K562 (cell line): ENCODE measurements at regions not wholly inside any gene's neighbourhood (a gene's known extent, or its start where the extent isn't known, plus 50 kb on each side); places are given as distances from the start of the nearest gene placed in this dataset.
A peak's percentile ranks its signal among the peaks of the same experiment; 100 is the strongest.

ENCODE experiments used
- ATAC-seq: fragments of 200-7000 bp; cut with Tn5 transposase; 3 replicates; pipeline ENCODE4 v1.9.1; 2020; ENCODE audit warnings: moderate library complexity
- BruUV-seq: library from RNA; stranded (reverse); fragments of 400-500 nt; replicated peaks from 2 replicates; lab custom pipeline; 2021; lab: Mats Ljungman, UMichigan
- CTCF ChIA-PET: fragments of 300-600 bp; formaldehyde crosslinking; extraction: SDS; loops from one replicate; lab custom pipeline; 2021; ENCODE audit warnings: low intra/inter-chr PET ratio; lab: Yijun Ruan, JAX
- POLR2A ChIA-PET: fragments of 300-600, 350-650 bp; sonication (Branson Sonifier 250); formaldehyde crosslinking; extraction: SDS; loops from one replicate; lab custom pipeline; 2021; ENCODE audit warnings: antibody characterized with exemption, inconsistent platforms; lab: Yijun Ruan, JAX
- DNase-seq, 4 experiments: peaks; one replicate each; pipeline versions ENCODE4 v3.0.0 to v3.0.0-alpha.2; 2011 to 2018; ENCODE audit warnings: low spot score in 3 of 4, mixed read lengths in 3 of 4; ENCODE audit errors: extremely low read depth in 1 of 4
- FAIRE-seq: peaks from 2 replicates; lab custom pipeline; 2011; peaks lifted over from hg19 to GRCh38; lab: Jason Lieb, UNC
- H2AFZ ChIP-seq: 2 replicates; pipeline ENCODE4 v1.6.0; 2011; ENCODE audit warnings: low read depth, low read length, control low read depth, inconsistent platforms
- H3K27ac ChIP-seq: fragments of 200-600 bp; 3 replicates; pipeline ENCODE4 v1.8.0; 2011; ENCODE audit warnings: low read depth, mild to moderate bottlenecking, control low read depth, inconsistent platforms, low read length, moderate library complexity, mixed read lengths; ENCODE audit errors: extremely low read depth
- H3K27me3 ChIP-seq, 2 experiments: fragments of 300-600 bp in 1 of 2; 2 replicates in 1 of 2; 3 replicates in 1 of 2; pipeline versions ENCODE4 v1.6.0 to v1.8.0; 2011; ENCODE audit warnings: inconsistent platforms in 2 of 2, low read length in 2 of 2, mild to moderate bottlenecking in 1 of 2, mixed read lengths in 1 of 2, moderate library complexity in 1 of 2; ENCODE audit not compliant: control insufficient read depth in 2 of 2, insufficient read depth in 2 of 2
- H3K36me3 ChIP-seq: fragments of 300-600 bp; 3 replicates; pipeline ENCODE4 v1.8.0; 2011; ENCODE audit warnings: mild to moderate bottlenecking, low read length, inconsistent platforms; ENCODE audit not compliant: control insufficient read depth, insufficient read depth
- H3K4me1 ChIP-seq, 2 experiments: fragments of 200-600 bp in 1 of 2; replicated peaks in 1 of 2; 2 replicates in 1 of 2; 3 replicates in 1 of 2; pipeline versions ENCODE4 v1.5.1 to v1.8.0; 2011; ENCODE audit warnings: inconsistent platforms in 2 of 2, low read length in 2 of 2, mild to moderate bottlenecking in 1 of 2, mixed read lengths in 1 of 2, moderate library complexity in 1 of 2; ENCODE audit not compliant: control insufficient read depth in 2 of 2, insufficient read depth in 2 of 2
- H3K4me2 ChIP-seq: 2 replicates; pipeline ENCODE4 v1.6.1; 2011; ENCODE audit warnings: low read length, control low read depth, inconsistent platforms, mixed read lengths; ENCODE audit not compliant: insufficient read depth
- H3K4me3 ChIP-seq: fragments of 200-600 bp; sonication (generic), shearing (Covaris generic); 2 replicates; pipeline ENCODE4 v1.5.1; 2016; ENCODE audit warnings: control low read depth, inconsistent platforms
- H3K79me2 ChIP-seq: fragments of 200-600 bp; 3 replicates; pipeline ENCODE4 v1.8.0; 2011; ENCODE audit warnings: low read length, inconsistent platforms; ENCODE audit not compliant: control insufficient read depth, insufficient read depth
- H3K9ac ChIP-seq, 2 experiments: 2 replicates each; pipeline versions ENCODE4 v1.6.0 to v1.6.1; 2011; ENCODE audit warnings: low read depth in 2 of 2, low read length in 2 of 2, control low read depth in 1 of 2, inconsistent platforms in 1 of 2, mild to moderate bottlenecking in 1 of 2, mixed read lengths in 1 of 2; ENCODE audit not compliant: insufficient read depth in 1 of 2
- H3K9me1 ChIP-seq: one replicate; pipeline ENCODE4 v1.6.0; 2011; ENCODE audit warnings: inconsistent platforms, mild to moderate bottlenecking, low read length, moderate library complexity; ENCODE audit not compliant: control insufficient read depth, insufficient read depth
- H3K9me3 ChIP-seq: replicated peaks from 2 replicates; pipeline ENCODE4 v1.5.1; 2011; ENCODE audit warnings: low read depth, low read length, inconsistent platforms; ENCODE audit not compliant: control insufficient read depth, insufficient read depth
- H4K20me1 ChIP-seq: replicated peaks from 2 replicates; pipeline ENCODE4 v1.6.1; 2011; ENCODE audit warnings: low read length, inconsistent platforms, mixed read lengths; ENCODE audit not compliant: control insufficient read depth, insufficient read depth
- E4F1 ChIP-seq: fragments of 250-450 bp; sonication (Bioruptor Pico); IDR thresholded peaks from 2 replicates; pipeline ENCODE4 v1.5.0; 2021; ENCODE audit warnings: mild to moderate bottlenecking, borderline replicate concordance
- GATA2 ChIP-seq: sonication (generic); formaldehyde crosslinking; IDR thresholded peaks from 2 replicates; pipeline ENCODE4 v1.4.0; 2020; ENCODE audit warnings: mild to moderate bottlenecking, missing genetic modification reagents
- GATAD2A ChIP-seq: fragments of 450-650 bp; IDR thresholded peaks from 2 replicates; pipeline ENCODE4 v1.6.1; 2017
- GTF3C2 ChIP-seq: IDR thresholded peaks from 3 replicates; pipeline ENCODE4 v1.6.1; 2011; ENCODE audit warnings: borderline replicate concordance, mild to moderate bottlenecking, moderate library complexity; ENCODE audit not compliant: insufficient read length; ENCODE audit errors: extremely low read depth
- HNRNPL ChIP-seq: fragments of 200-400 bp; formaldehyde crosslinking; IDR thresholded peaks from 2 replicates; pipeline ENCODE4 v1.6.1; 2017; ENCODE audit warnings: low read depth, mild to moderate bottlenecking, low read length
- KHSRP ChIP-seq: fragments of 450-650 bp; IDR thresholded peaks from 2 replicates; pipeline ENCODE4 v1.6.1; 2017
- KLF16 ChIP-seq: IDR thresholded peaks from 2 replicates; pipeline ENCODE4 v1.6.1; 2016; ENCODE audit warnings: antibody characterized with exemption
- MAZ ChIP-seq, 2 experiments: fragments of 450-650 bp in 1 of 2; sonication (generic) in 1 of 2; formaldehyde crosslinking; IDR thresholded peaks in 1 of 2; conservative IDR thresholded peaks in 1 of 2; 2 replicates each; pipeline versions ENCODE4 v1.4.0 to v1.5.0; 2020; ENCODE audit warnings: mild to moderate bottlenecking in 1 of 2, missing genetic modification reagents in 1 of 2
- RFX7 ChIP-seq: fragments of 250-450 bp; sonication (Bioruptor Pico); IDR thresholded peaks from 2 replicates; pipeline ENCODE4 v1.5.1; 2021; ENCODE audit warnings: mild to moderate bottlenecking
- SNAPC5 ChIP-seq: fragments of 250-450 bp; sonication (Bioruptor Pico); IDR thresholded peaks from 2 replicates; pipeline ENCODE4 v1.8.0; 2021; ENCODE audit warnings: moderate library complexity, mild to moderate bottlenecking, inconsistent platforms
- ZNF311 ChIP-seq: fragments of 250-450 bp; sonication (Bioruptor Pico); IDR thresholded peaks from 2 replicates; pipeline ENCODE4 v1.4.0; 2020; ENCODE audit warnings: mild to moderate bottlenecking, moderate library complexity
- ZNF518B ChIP-seq: fragments of 250-450 bp; sonication (Bioruptor Pico); IDR thresholded peaks from 2 replicates; pipeline ENCODE4 v1.5.0; 2021; ENCODE audit warnings: mild to moderate bottlenecking, moderate library complexity
- ZNF584 ChIP-seq: fragments of 200-800 bp; sonication (Bioruptor generic); IDR thresholded peaks from 2 replicates; pipeline ENCODE4 v1.6.1; 2016; ENCODE audit warnings: low read depth, mild to moderate bottlenecking, missing genetic modification characterization, missing compliant biosample characterization
- ZNF785 ChIP-seq: fragments of 250-450 bp; sonication (Bioruptor Pico); IDR thresholded peaks from 2 replicates; pipeline ENCODE4 v1.4.0; 2020; ENCODE audit warnings: mild to moderate bottlenecking
- WGBS: fragments of 100-300 bp; shearing (Covaris generic); methylation state at CpG from one replicate; pipeline ENCODE4 v1.1.6; 2016; ENCODE audit warnings: low coverage, mixed read lengths; ENCODE audit not compliant: insufficient coverage; ENCODE audit errors: missing lambda C conversion rate; 5-methylcytosine and 5-hydroxymethylcytosine counted together
- in situ Hi-C: fragments of 300-500 bp; cut with MboI; formaldehyde crosslinking; loops from 4 replicates; pipeline ENCODE4 v1.15.0; 2018; ENCODE audit warnings: inconsistent platforms, mixed read lengths
- intact Hi-C: fragments of 100-400 bp; cut with micrococcal nuclease; formaldehyde crosslinking; loops from 2 replicates; pipeline ENCODE4 v1.14.2; 2022

- WGBS = 94% methylated on average over 13 of the region's 18 CpGs
- H3K27ac ChIP-seq = no peak overlapping the region
- ChIA-PET POLR2A (interaction anchor here (0.7 to 1.2 kb wide), 5 partner anchors 12 to 194 kb away, joined by 3 to 4 read pairs (median 3); no protein-coding TSS in a partner anchor), CTCF (no interaction called here)
- FAIRE-seq (no peak), ATAC-seq (no peak), DNase-seq (no peak)
- H3K4me3 ChIP-seq = no peak overlapping the region
- no peaks in the 10 kb centered on the region for H3K9me3 ChIP-seq
- H3K9me1 ChIP-seq = no peaks in the 10 kb centered on the region
- 0 out of 2 replicates have a peak overlapping the region, but pooled peaks have one; percentile 37 for H2AFZ ChIP-seq
- no peaks in the 10 kb centered on the region for H3K27me3 ChIP-seq
- no peaks in the 10 kb centered on the region for H4K20me1 ChIP-seq
- H3K4me2 ChIP-seq = no peak overlapping the region
- intact Hi-C loops = loop anchor here (10.0 kb wide), 1 partner anchor 371 kb away; no protein-coding TSS in a partner anchor
- H3K79me2 ChIP-seq = no peaks in the 10 kb centered on the region
- in situ Hi-C loops = no loop called here
- no peaks in the 10 kb centered on the region for H3K36me3 ChIP-seq
- H3K9ac ChIP-seq = no peak overlapping the region
- no TSS peak for BruUV-seq
- peaks cover 26 to 47% of the 10 kb centered on the region in 2 experiments for H3K4me1 ChIP-seq
- TF ChIP-seq RFX7 (CRISPR knock-in tag) (no peak), GTF3C2 (no peak), E4F1 (CRISPR knock-in tag) (no peak), ZNF785 (CRISPR knock-in tag) (no peak), KHSRP (no peak), SNAPC5 (CRISPR knock-in tag) (no peak), GATAD2A (no peak), GATA2 (CRISPR knock-in tag) (no peak), KLF16 (no peak), ZNF518B (CRISPR knock-in tag) (no peak), ZNF584 (CRISPR knock-in tag) (no peak), ZNF311 (CRISPR knock-in tag) (no peak), MAZ (CRISPR knock-in tag; conservative IDR thresholded peaks at IDR 0.05 in 1 of 2, IDR thresholded peaks at IDR 0.05 in 1 of 2) (no peak), HNRNPL (no peak)
Measured at GRCh38 chr3:193943851-193944517, 192.0 kb upstream of the HES1 start.
